HG02571 (cell line): ENCODE measurements at regions not wholly inside any gene's neighbourhood (a gene's known extent, or its start where the extent isn't known, plus 50 kb on each side); places are given as distances from the start of the nearest gene placed in this dataset.

ENCODE experiments used
- ATAC-seq: cut with Tn5 transposase; IDR thresholded peaks from one replicate; pipeline ENCODE4 v1.9.1; 2021; ENCODE audit warnings: mild to moderate bottlenecking, moderate library complexity; ENCODE audit not compliant: unreplicated experiment

GRCh38 chr5:30103452-30104202 is 1089.9 kb upstream of the CDH6 start:
- ATAC-seq, result no peak

DNA sequence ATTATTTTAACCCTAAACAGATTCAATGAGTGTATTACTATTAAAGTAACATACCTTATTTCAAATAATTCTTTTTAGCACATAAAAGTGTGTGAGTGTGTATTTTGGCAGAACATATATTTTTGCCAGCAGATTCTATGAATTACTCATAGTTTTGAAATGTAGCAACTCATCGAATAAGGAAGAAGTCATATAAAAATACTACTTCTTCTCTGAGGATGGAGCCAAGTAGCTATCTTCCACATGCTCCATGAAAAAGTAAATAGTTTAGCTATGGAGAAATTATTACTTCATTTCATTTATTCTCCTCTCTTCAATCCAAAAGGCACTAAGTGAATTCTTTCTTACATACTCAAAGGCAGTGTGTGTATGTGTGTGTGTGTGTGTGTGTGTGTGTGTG is 1090.4 kb upstream of the CDH6 start:
- no peak for ATAC-seq

DNA sequence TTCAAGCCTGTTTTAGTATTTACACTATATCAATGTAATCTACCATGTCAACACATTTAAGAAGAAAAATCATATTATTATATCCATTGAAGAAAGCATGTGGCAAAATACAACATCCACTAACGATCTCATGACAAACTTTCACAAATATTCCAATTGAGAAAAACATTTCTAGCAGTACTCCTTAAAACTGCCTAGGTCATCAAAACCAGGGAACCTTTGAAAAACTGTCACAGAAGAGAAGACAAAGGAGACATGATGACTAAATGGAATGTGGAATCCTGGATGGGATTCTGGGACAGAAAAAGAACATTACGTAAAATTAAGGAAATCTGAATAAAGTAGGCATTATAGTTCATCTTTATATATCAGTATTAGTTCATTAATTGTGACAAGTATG is 1091.3 kb upstream of the CDH6 start:
- no peak for ATAC-seq

DNA sequence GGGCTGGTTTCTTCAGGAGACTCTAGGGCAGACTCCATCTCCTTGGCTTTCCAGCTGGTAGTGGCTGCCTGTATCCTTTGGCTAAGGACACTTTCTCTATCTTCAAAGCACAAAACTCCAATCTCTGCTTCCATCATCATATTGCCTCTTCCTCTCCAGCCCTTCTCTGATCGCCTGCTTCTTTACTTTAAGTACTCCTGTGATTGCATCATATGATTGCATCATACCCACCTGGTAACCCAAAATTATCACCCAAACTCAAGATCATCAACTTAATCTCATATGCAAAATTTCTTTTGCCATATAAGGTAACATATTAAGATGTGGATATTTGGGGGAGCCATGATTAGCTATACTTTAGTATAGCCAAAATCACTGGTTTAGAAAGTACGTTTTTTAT is 1092.6 kb upstream of the CDH6 start:
- ATAC-seq, result no peak

GRCh38 chr5:30100148-30100713 is 1093.3 kb upstream of the CDH6 start:
- no peak for ATAC-seq

GRCh38 chr5:30099634-30100033 is 1093.9 kb upstream of the CDH6 start:
- no peak for ATAC-seq

GRCh38 chr5:30098940-30099339 is 1094.5 kb upstream of the CDH6 start:
- no peak for ATAC-seq

- ATAC-seq, result no peak
These were observed 1100.9 kb upstream of the CDH6 start for GRCh38 chr5:30092548-30092947.

DNA sequence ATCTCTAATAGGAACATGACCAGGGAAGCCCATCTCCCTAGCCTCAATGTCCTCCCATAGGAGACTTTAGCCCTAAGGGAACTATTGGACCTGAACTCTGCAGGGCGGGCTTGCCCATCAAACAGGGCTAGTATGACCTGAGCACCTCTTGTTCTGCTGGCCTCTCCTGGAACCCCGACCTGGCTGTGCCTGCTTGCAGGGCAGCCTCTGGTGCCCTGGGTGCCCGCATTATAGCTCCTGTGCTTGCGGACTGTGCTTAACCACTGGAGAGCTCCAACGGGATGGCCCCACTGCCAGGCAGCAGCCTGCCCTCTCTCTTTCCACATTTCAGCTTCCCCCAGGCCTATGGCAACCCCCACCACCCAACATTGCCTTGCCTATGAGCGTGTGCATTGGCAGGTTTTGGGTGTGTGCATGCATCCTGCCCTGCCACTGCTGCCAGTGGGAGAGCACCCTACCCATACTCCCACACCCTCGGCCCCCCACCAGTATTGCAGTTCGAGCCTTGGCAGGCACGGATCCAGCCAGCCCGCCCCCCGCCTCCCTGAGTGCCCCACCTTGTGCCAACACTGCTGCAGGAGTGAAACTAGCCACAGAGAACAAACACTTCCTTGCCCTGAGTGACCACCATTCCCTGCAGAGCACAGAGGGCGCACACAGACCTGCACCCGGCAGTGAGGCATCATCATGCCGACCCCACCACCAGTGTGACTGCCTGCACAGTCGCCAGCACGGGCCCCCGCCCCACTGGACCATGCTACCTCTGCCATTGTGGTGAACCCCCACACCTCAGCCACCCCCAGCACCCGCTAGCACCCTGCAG is 1123.8 kb upstream of the CDH6 start:
- no peak for ATAC-seq

DNA sequence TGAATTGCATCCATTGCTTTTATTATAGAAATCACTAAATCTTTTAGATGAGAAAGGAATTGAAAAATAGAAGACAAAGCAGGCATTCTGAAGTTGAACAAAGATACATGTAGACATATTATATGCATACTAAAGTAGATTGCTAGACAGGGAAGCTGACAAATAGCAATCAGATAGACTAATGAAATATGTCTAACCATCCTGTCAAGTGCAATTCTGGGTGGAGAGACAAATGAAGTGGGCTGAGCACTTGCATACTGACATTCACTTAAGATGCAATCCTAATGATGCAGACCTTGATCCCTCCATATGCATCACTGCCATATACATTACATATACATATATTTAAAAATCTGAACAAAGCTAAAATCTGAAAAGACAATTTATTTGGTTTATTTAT is 1130.0 kb upstream of the CDH6 start:
- ATAC-seq, result no peak

DNA sequence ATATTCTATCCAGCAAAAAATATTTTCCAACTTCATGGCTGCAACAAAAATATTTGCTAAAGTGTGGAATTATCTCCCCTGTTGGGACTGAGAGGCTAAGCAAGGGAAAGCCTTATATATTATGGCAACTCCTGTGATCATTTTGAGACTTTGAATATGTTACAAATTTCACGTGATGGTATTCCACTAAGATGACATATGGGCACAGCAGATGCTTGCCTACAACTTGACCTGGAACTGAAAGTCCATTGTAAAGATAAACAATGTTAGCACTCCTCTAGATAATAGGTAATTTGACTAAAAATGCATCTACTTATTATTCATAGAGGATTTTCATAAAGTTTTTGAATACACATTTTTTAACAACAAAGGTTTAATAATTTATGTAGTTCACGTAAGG is 1141.5 kb upstream of the CDH6 start:
- ATAC-seq, result no peak

- ATAC-seq, result no peak
These were observed 1143.2 kb upstream of the CDH6 start for GRCh38 chr5:30050056-30050815.

- ATAC-seq, result no peak
These were observed 1150.8 kb upstream of the CDH6 start for GRCh38 chr5:30042677-30043076.

- no peak for ATAC-seq
These were observed 1151.6 kb upstream of the CDH6 start for GRCh38 chr5:30041831-30042385.

- ATAC-seq, result no peak
These were observed 1152.2 kb upstream of the CDH6 start for GRCh38 chr5:30041291-30041690.

DNA sequence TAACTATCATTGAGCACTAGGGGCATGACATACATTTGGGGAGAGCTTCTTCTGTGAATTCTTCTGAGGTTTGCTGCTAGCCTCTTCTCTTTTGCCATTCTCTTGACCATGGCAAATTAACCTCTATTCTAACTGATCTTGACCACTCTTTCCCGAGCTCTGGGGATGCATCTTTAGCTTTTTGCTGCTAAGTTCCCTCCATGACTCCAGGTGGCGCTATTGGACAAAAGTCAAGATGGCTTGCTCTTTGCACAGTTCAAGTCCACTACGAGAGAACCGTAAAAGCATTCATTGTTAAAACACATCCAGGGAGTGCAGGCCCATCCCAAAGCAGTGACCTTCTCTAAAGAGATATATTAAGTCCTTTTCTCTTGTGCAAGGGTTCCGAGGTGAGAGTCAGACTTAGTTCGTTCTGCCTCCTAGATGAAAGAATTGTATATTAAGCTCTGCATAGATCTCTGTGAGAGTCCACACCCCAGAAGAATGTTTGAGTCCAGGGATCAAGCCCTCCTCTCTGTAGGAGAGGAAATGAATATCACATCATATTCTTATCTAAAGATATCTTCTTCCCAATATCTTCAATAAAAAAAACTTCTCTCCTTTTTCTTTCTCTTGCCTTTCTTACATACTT is 1152.9 kb upstream of the CDH6 start:
- no peak for ATAC-seq

DNA sequence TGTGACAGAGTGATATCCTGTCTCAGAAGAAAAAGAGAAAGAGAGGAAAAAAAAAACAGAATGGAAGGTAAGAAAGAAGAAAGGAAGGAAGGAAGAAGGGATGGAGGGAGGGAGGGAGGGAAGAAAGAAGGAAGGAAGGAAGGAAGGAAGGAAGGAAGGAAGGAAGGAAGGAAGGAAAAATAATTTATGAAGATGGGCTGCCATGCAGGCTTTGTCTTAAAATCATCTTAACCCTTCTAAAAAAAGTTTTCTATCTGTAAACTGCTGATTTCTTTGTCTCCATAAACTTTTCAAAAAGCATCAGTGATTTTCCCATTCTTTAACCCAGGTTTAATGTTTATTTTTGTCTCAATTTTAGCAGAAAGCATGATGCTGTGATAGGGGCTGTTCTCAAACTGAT is 1154.1 kb upstream of the CDH6 start:
- no peak for ATAC-seq

- ATAC-seq, result no peak
These were observed 1158.6 kb upstream of the CDH6 start for GRCh38 chr5:30034870-30035269.

- no peak for ATAC-seq
These were observed 1163.4 kb upstream of the CDH6 start for GRCh38 chr5:30030101-30030500.

- no peak for ATAC-seq
These were observed 1191.7 kb upstream of the CDH6 start for GRCh38 chr5:30001826-30002225.

DNA sequence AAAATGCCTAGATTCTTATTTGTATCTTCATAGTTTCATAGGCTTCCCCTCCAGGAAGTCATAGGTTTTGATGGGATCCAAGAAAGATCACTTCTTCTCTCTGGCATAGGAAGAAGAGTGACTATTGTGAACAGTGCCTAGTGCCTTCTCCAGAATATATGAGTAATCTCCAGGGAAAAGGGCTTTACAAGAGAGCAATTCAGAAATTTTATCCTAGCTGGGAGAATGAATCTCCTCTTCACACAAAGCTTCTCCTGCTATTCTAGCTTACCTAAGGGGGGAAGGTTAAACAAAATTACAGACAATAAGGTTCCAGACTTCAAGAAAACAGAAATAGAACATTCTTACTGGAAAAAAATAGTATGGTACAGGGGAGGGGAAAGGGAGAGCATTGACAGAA is 1193.3 kb upstream of the CDH6 start:
- ATAC-seq, result no peak
